ENCODE measurements at regions not wholly inside any gene's neighbourhood (a gene's known extent, or its start where the extent isn't known, plus 50 kb on each side); places are given as distances from the start of the nearest gene placed in this dataset.

- no peak for TF ChIP-seq POLR2A (IDR thresholded peaks at IDR 0.05)
- TF ChIP-seq, protein P1, sequence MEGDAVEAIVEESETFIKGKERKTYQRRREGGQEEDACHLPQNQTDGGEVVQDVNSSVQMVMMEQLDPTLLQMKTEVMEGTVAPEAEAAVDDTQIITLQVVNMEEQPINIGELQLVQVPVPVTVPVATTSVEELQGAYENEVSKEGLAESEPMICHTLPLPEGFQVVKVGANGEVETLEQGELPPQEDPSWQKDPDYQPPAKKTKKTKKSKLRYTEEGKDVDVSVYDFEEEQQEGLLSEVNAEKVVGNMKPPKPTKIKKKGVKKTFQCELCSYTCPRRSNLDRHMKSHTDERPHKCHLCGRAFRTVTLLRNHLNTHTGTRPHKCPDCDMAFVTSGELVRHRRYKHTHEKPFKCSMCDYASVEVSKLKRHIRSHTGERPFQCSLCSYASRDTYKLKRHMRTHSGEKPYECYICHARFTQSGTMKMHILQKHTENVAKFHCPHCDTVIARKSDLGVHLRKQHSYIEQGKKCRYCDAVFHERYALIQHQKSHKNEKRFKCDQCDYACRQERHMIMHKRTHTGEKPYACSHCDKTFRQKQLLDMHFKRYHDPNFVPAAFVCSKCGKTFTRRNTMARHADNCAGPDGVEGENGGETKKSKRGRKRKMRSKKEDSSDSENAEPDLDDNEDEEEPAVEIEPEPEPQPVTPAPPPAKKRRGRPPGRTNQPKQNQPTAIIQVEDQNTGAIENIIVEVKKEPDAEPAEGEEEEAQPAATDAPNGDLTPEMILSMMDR (IDR thresholded peaks at IDR 0.05): no peak
Observed at GRCh38 chr20:47887477-47888080, 102.3 kb upstream of the SULF2 start.
